Lung microvascular endothelial cell (primary cell): ENCODE measurements at regions not wholly inside any gene's neighbourhood (a gene's known extent, or its start where the extent isn't known, plus 50 kb on each side); places are given as distances from the start of the nearest gene placed in this dataset.
"Not testable (repeated sequence)": the region's sequence is repeated elsewhere in the genome, so short reads cannot be mapped to it uniquely, and the experiment has no call there.

Source experiments
- DNase-seq, 2 donors: peaks; one replicate each; pipeline versions ENCODE4 v3.0.0 to v3.0.0-alpha.2; 2010; ENCODE audit warnings: low read depth in 2 of 2

DNA sequence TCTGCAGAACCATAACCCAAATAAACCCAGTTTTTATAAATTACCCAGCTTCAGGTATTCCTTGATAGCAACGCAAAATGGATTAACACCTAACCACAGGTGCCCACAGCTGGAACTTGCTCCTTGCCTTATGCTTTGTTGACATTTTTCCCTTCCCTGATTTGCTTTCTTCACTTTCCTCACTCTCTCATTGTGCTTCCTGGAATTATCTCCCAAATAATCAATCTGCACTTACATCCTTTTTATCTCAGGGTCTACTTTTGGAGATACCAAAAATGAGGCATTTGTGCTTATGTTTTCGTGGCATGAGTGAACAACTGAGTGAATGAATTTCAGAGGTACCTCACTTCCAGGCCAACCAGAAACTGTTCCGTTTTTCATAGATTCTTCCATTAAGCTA lies 374.3 kb downstream of the DOK5 start:
- no peak for DNase-seq

DNA sequence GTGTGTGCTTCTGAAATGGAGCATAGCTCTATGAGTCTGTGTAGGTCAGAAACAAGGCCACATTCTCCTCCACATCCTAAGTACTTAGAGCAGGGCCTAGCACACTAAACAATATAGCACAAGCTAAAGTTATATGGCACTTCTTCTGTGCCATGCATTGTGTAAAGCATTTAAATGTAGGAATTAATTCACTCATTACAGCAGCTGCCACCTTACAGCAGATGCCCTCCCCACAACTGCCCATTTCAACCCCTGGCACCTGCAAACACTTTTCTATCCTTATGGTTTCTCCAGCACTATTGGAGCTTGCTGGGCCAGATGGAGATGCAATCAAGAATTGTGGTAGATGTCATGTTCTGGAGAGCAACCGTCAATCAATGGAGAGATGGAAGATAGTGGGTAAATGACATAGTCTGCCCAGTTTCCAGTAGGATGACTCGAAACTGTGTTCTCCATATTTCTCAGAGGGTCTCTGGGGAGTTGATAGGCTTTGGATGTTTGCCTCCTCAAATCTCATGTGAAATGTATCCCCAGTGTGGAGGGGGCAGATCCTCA lies 373.7 kb downstream of the DOK5 start:
- DNase-seq, result no peak

DNA sequence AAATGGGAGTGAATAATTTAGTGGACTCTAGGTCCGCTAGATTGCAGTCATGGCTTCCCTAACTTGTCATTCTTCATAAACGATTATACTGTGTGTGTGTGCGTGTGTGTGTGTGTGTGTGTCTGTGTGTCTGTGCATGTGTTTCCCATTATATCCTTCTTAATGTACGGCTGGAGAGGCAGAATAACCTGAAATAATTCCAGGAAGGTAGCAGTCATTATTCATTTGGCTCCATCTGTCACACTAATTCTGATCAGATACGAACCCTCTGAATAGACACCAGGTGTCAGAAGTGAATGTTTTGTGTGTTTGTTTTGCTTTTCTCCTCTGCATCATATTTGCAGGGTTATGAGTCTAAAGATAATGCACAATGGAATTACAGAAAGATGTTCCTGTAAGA lies 372.9 kb downstream of the DOK5 start:
- no peak for DNase-seq

DNA sequence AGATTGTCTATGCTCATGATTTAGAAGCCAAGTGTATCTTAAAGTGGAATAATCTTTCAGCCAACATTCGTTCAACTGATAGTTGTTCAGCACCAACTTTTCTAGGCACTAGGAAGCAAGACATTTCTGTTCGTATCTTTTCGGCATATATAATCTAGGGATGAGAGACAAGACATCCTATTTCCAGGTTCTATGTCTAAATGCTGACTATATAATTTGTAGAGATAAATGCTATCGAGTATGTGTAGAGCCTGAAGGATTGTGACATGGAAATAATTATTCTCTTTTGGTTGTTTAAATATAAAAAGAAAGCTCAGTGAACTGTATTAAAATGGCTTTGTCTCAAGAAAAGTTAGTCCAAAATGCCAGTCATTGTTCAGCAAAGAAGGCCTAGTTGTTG lies 371.6 kb downstream of the DOK5 start:
- DNase-seq, result no peak

DNA sequence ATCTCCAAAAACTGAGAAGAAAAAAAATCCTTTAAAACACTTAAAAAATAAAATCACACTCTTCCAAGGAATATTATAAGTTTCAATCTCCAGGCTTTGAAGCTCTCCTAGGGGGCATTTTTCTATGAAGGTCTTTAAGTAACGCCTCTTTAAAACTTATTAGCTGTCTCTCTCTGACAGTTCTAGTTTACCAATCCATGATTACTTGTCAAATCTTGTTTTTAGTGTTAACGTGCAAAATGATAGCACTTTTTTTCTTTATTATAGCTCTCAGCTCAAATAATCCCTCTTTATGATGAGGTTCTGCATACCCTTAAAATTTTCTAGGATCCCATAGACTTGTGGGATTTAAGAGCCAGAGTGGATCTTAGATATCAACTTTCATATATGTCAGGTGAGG lies 369.0 kb downstream of the DOK5 start:
- DNase-seq, result no peak

DNA sequence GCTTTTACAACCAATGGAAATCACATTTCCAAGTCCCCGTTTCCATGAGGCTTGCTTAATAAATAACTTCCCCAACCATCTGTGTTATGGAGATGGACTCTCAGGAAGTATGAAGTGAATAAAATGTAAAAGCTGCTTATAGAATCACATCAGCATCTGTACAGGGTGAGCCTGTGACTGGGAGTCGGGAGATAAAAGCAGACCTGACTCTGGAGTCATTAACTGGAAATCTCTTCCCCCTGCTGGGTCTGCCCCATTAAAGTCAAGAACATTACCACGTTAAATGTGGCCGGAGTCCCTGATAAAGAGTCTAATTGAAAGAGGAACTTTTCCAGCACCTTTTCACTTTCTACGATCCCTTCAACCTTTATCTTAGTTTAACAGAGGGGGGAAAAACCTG lies 368.5 kb downstream of the DOK5 start:
- no peak for DNase-seq

DNA sequence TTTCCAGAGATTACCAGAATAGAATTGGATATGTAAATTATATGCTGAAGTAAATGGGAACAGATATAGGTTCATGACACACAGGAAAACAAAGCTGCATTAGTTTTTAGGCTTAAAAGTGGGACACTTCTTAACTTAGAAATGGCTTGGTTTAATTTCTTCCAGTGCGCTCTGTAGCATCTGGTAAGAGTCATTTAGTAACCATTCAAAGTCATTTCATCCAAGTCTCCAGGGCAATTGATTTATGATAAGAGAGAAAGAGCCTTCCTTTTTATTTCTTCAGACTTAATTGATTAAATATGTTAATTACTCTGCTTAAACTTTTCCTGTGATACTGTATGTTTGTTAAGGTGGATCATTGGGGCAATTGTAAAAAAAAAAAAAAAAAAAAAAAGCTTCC lies 368.0 kb downstream of the DOK5 start:
- DNase-seq, result no peak

DNA sequence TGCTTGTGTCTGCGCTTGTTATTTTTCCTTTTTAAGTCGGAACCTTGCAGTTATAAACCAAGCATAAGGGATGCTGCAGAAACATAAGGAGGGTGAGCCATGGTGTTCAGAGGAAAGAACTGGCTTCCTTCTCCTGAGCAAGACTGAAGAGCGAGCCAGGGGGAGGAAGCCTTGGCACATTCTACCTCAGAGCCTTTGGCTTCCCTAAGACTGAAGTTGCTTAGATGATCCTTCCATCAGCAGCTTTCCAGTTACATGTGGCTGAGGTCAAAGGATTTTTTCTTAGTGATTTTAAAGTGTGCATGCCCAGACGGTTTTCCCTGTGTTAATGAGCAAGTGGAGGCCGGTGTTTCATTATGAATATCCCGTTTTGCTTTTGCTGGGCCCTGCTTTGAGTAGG lies 363.8 kb downstream of the DOK5 start:
- DNase-seq, result no peak

DNA sequence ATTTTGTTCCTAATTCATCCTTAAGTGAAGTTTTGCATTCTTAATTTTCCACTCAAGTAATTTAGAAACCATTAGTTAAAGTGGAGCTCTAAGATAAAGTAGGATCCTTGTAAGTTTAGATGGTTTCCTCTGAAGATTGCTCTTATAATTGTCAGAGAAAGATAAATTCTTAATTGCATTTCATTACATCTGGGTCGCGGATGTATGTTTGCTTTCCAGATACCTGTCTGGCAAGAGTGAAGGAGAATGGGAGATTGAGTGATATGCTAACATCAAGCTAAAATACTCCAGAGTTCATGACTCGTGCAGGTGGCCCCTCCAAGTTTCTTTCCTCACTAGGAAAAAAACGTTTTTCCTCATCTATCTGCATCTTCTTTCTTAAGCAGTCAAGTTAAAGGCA lies 361.8 kb downstream of the DOK5 start:
- no peak for DNase-seq

DNA sequence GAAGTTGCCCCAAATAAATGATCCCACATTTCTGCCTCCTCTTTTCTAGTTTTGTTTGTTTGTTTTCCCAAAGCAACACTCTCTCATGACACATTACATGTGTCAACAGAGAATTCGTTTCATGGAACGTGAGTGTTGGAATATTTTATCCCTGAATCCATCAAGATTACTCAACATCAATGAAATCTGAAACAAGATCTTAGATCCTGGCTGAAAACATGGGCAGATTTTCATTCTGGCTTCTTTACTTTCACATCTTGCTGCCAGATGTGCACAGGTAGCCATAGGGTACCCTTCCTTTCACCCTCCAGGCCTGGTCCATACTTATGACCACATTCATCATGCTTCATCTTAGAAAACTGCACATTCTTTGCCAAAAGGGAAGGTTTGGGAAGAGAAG lies 347.0 kb downstream of the DOK5 start:
- no peak for DNase-seq

DNA sequence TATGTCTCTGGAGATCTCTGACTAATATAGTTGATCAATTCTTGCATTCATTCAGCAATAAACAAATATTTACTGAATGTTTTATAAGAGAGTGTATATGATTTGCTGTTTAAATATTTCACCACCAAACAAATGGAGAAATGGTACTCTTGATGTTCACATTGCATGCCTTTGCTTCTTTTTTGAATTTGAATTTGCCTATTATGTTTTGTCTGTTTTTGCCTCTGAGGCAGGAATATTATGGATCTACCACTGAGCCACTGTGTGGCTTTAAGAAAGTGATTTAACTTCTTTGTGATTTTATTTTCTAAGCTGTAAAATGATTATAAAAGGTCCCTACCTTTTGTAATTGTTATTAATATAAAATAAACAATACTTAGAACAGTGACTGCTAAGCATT lies 345.0 kb downstream of the DOK5 start:
- no peak for DNase-seq

DNA sequence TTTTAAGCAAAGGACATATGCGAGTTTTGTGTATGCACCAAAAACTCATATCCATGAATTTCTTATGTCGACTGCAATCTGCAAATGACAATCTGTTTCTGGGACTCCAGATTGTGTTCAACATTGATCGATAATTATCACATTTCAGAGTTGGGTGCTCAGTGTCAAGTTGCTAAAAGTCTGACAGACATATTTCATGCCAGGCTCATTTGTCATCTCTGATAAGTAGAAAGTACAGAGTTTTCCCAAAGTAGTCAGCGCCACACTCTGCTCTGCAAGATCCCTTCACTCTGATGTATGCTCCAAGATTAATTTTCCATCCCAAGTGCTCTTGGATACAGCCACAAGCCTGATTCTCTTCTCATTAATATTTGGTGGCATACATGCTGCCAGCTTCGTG lies 331.1 kb downstream of the DOK5 start:
- no peak for DNase-seq

DNA sequence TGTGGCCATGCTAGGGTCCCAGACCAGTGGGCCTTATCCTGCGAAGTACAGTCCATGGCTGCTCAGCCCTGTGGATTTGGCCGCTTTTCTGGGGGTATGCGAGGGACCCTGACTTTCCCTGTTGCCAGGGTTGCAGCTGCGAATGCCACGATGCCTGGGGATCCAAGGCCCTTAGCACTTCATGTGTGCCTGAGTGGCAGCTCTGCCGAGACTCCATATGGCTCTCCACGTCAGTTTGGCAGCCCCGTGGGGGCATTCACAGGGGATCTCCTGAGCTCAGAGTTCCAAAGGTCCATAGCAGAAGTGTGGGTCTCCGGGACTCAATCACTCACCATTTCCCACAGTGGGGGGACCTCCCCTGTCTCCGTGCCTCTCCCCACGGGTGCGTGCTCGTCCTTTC lies 319.5 kb downstream of the DOK5 start:
- DNase-seq, result no peak

DNA sequence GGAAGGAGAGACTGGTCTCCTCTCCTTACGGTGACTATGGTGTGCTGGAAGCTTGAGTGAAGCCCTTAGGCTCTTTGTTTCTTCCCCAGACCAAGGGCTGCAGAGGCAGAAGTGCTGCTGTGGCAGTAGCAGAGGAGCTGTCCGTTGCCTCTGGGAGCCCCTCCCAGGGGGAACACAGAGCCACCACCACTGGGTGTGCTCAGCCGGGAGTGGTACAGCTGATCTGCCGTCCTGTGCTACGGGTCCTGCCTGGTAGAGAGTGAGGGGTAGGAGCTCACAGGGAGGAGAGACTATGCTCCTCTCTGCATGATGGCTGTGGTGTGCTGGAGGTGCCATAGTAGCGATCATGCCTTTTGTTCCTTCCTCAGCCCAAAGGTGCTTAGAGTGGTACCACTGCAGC lies 318.7 kb downstream of the DOK5 start:
- no peak for DNase-seq

DNA sequence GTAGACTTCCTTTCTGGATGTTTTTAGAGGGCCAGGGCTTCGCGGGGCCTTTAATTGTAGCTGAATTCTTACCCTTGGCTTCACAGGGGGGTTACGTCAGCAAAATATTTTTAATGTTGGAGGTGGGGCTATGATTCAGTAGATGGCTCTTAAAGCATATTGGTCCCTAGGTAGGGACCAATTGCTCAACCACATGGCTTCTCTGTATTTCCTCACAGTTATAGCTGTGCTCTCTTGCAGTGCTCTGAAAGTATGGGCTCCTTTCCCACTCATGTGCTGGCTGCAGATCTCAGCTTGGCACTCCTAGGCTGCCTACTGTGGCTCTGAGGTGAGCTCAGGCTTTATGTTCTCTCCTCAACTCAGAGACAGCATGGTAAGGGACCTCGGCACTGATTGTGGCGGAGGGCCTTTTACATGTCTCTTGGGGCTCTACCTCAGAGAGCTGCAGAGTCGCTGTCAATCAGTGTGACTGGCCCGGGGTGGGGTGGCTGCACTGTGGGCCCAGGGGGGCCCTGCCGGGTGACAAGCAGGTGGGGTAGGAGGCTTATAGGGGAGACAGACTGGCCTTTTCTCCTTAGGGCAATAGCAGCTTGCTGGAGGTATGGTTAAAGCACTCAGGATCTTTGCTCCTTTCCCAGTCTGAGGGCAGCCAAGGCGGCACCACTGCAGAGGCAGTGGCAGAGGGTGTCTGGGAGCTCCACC lies 318.0 kb downstream of the DOK5 start:
- DNase-seq, result no peak

DNA sequence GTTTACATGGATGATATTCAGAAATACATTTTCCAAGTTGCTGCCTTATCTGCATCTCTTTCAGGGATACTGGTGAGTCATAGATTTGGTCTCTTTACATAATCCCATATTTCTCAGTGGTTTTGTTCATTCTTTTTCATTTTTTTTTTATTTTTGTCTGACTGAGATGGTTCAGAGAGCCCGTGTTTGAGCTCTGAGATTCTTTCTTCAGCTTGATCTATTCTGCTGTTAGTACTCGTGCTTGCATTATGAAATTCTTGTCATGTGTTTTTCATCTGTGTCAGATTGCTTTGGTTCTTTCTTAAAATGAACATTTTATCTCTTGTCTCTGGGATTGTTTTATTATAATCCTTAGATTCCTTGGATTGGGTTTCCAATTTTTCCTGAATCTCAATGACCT lies 317.3 kb downstream of the DOK5 start:
- DNase-seq, result no peak

DNA sequence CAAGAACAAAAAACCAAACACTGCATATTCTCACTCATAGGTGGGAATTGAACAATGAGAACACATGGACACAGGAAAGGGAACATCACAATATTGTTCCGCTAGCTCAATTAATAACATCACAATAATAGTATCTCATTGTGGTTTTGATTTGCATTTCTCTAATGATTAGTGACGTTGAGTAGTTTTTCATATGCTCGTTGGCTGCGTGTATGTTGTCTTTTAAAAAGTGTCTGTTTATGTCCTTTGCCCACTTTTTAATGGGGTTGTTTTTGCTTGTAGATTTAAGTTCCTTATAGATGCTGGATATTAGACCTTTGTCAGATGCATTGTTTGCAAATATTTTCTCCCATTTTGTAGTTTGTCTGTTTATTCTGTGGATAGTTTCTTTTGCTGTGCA lies 312.9 kb downstream of the DOK5 start:
- DNase-seq, result not testable (repeated sequence)

DNA sequence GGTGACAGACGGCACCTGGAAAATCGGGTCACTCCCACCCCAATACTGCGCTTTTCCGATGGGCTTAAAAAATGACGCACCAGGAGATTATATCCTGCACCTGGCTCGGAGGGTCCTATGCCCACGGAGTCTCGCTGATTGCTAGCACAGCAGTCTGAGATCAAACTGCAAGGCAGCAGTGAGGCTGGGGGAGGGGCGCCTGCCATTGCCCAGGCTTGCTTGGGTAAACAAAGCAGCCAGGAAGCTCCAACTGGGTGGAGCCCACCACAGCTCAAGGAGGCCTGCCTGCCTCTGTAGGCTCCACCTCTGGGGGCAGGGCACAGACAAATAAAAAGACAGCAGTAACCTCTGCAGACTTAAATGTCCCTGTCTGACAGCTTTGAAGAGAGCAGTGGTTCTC lies 307.4 kb downstream of the DOK5 start:
- DNase-seq, result not testable (repeated sequence)

DNA sequence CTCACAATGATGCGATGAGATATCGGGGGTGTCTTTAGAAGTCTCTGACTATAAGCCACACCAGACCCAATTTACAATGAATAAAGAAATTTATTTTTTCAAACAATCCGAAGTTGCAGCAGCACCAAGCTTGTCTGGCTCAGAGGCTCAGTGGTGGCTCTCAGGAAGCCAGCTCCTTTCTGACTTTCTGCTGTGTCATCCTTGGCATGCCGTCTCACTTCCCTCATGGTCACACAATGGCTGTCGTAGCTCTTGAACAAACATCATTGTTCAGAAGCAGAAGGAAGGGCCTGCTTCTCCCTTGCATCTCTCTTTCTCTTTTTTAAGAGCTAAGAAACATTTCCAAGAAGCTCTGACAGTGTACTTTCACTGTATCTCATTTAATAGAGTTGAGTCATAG lies 299.0 kb downstream of the DOK5 start:
- DNase-seq, result no peak

DNA sequence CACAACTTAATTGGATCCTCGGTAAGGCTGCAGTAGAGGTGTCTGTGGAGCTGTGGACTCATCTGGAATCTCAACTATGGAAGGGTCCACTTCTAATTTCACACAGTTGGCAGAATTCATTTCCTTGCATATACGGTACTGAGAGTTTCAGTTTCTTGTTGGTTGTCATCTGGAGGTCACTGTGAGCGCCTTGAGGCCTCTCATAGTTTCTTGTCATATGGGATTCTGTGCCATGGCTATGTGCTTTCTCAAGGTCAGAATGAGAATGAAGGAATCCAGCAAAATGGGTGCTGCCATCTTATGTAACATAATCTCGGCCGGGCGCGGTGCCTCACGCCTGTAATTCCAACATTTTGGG lies 298.2 kb downstream of the DOK5 start:
- DNase-seq, result no peak

DNA sequence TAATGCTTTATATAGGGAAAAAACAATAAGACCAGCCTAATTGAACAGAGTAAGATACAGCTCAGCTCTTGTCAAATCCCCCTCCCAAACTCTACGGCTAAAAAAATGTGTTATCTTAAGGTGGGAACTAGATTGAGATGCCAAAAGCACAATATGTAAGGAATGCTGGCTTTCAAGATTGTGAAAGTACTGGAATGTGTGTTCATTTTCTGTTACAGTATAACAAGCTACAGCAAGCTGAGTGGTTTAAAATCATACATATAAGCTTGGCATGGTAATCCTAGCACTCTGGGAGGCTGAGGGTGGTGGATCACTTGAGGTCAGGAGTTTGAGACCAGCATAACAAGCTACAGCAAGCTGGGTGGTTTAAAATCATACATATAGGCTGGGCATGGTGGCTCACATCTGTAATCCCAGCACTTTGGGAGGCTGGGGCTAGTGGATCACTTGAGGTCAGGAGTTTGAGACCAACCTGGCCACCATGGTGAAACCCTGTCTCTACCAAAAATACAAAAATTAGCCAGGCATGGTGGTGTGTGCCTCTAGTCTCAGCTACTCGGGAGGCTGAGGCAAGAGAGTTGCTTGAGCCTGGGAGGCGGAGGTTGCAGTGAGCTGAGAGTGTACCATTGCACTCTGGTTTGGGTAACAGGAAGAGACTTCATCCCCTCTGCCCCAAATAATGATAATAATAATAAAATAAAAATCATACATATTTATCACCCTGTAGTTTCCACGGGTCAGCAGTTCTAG lies 297.7 kb downstream of the DOK5 start:
- DNase-seq, result no peak

DNA sequence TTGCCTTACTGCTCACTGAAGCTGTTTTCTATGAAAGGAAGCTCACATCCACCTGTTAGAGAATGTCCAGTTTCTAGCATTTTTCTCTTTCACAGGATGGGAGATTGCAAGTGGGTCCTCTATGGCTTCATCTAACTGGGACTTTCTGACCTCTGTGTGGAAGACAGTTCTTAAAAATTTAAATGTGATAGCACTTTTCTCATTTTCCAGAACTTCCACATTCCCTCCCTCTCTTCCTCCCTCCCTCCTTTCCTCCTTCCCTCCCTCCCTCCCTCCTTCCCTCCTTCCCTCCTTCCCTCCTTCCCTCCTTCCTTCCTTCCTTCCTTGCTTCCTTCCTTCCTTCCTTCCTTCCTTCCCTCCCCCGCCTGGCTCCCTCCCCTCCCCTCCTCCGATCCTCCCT lies 291.1 kb downstream of the DOK5 start:
- DNase-seq, result no peak

DNA sequence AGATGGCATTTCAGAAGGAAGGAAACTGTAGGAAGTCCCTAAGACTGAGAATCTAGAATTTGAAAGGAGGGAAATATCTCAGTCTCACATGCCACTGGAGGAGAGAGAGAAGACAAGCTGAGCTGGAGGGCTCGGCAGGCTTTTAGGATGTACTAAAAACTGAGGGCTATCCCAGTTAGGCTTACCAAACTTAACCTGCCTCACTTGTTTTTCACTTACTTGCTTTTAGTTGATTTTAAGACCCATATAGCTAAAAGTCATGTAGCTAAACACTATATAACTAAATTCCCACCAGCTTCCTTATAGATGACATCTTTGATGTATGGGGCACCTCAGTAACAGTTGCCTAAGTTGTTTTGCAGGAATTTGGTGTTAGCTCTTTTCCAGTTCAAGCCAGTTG lies 288.0 kb downstream of the DOK5 start:
- no peak for DNase-seq
